Sigmoid colon (tissue), 4 donors: ENCODE measurements at regions not wholly inside any gene's neighbourhood (a gene's known extent, or its start where the extent isn't known, plus 50 kb on each side); places are given as distances from the start of the nearest gene placed in this dataset.

Experiments used
- CTCF ChIP-seq, 4 experiments: fragments of 450-650 bp in 3 of 4; fragments of 200-600 bp in 1 of 4; IDR thresholded peaks; one replicate each; pipeline ENCODE4 v1.5.1; 2016 to 2019; ENCODE audit warnings: antibody characterized with exemption in 4 of 4, mild to moderate bottlenecking in 3 of 4, moderate library complexity in 2 of 4
- EP300 ChIP-seq, 4 donors: sonication (generic); formaldehyde crosslinking; IDR thresholded peaks; one replicate each; pipeline ENCODE4 v1.6.1; 2017; ENCODE audit warnings: antibody characterized with exemption in 4 of 4
- POLR2A ChIP-seq, 2 donors: fragments of 450-650 bp; IDR thresholded peaks; one replicate each; pipeline ENCODE4 v1.6.1; 2016; ENCODE audit warnings: antibody characterized with exemption in 2 of 2, mild to moderate bottlenecking in 2 of 2, moderate library complexity in 2 of 2
- POLR2AphosphoS5 ChIP-seq, 4 donors: sonication (generic); formaldehyde crosslinking; IDR thresholded peaks; one replicate each; pipeline ENCODE4 v1.6.1; 2017; ENCODE audit warnings: antibody characterized with exemption in 4 of 4

GRCh38 chr16:17743158-17743557, 272.4 kb upstream of the XYLT1 start:
- no peak for TF ChIP-seq CTCF (IDR thresholded peaks at IDR 0.05)
- no peak for TF ChIP-seq POLR2AphosphoS5 (IDR thresholded peaks at IDR 0.05)
- TF ChIP-seq POLR2A (IDR thresholded peaks at IDR 0.05) = no peak
- TF ChIP-seq EP300 (IDR thresholded peaks at IDR 0.05) = no peak
